GM21737 (cell line): ENCODE measurements at regions not wholly inside any gene's neighbourhood (a gene's known extent, or its start where the extent isn't known, plus 50 kb on each side); places are given as distances from the start of the nearest gene placed in this dataset.

Experiments used
- ATAC-seq: cut with Tn5 transposase; IDR thresholded peaks from one replicate; pipeline ENCODE4 v1.9.1; 2021; ENCODE audit warnings: mild to moderate bottlenecking, moderate library complexity; ENCODE audit not compliant: unreplicated experiment

- ATAC-seq: no peak
Measured at GRCh38 chr5:9863486-9863885, 233.3 kb upstream of the TAS2R1 start.

DNA sequence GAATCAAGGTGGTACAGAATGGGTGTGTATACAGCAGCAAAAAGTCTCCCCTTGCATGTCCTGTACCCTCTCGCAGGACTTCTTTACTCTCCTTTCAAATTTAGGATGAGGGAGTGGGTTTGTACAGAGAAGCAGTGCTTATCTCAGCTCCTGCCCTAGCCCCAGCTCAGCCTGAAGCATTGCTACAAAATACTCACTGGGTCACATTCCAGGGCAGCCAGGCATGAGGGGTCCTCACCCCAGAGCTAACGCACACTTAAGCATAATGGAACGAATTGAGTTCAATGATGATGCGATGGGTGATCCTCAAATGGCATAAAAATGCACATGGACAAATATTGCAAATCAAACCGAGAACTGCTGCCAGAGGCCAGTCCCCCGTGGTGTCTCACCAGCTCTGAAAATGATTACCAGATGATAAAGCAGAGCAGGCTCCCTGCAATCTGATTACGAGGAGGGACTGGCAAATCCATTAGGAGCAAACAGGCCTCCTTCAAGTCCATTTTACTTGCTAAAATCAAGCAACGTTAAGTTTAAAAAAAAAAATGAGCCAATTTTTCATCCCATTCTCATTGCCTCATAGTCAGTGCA lies 231.6 kb upstream of the TAS2R1 start:
- ATAC-seq: no peak

GRCh38 chr5:9859808-9860207 lies 229.7 kb upstream of the TAS2R1 start:
- ATAC-seq: no peak

GRCh38 chr5:9858043-9858442 lies 227.9 kb upstream of the TAS2R1 start:
- ATAC-seq: no peak

GRCh38 chr5:9853309-9853708 lies 223.2 kb upstream of the TAS2R1 start:
- no peak for ATAC-seq

DNA sequence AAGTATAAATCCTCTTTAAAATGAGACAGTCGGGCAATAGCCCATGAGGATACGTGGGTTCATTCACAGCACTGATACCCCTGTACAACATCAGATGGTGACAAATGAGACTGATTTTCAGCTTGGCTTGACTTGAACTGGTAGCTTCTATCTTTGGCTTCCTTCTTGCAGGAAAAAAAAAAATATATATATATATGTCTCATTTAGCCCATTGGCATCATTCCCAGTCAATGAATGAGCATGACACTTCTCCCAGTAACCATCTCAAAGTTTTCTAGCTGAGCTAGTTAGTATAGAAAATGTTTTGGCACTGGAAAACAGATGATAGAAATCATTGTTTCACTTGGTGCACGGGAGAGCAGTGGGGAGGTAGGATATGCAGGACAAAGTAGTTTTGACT lies 222.5 kb upstream of the TAS2R1 start:
- ATAC-seq: no peak

GRCh38 chr5:9851458-9851857 lies 221.3 kb upstream of the TAS2R1 start:
- ATAC-seq: no peak

DNA sequence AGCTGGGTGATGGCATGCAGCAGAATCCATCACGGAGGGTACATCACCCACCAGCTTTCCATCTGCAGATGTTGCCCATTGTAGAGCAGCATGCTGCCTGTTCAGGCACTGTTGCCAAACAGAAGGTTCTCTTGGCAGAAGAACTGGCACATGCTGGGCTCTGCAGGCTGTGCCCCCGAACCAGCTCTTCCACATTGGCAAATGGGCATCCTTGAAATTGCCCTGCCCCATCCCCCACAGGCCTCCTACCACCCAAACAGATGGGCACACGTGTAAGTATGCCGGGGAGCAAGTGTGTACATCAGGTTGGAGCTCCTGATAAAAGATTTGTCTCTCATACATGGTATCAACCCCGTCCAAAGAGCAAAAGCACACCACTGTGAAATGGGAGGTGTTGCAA lies 220.3 kb upstream of the TAS2R1 start:
- ATAC-seq: no peak

GRCh38 chr5:9847631-9848030 lies 217.5 kb upstream of the TAS2R1 start:
- no peak for ATAC-seq

GRCh38 chr5:9845185-9845584 lies 215.0 kb upstream of the TAS2R1 start:
- no peak for ATAC-seq

GRCh38 chr5:9841516-9842170 lies 211.5 kb upstream of the TAS2R1 start:
- no peak for ATAC-seq

GRCh38 chr5:9838916-9839315 lies 208.8 kb upstream of the TAS2R1 start:
- no peak for ATAC-seq

DNA sequence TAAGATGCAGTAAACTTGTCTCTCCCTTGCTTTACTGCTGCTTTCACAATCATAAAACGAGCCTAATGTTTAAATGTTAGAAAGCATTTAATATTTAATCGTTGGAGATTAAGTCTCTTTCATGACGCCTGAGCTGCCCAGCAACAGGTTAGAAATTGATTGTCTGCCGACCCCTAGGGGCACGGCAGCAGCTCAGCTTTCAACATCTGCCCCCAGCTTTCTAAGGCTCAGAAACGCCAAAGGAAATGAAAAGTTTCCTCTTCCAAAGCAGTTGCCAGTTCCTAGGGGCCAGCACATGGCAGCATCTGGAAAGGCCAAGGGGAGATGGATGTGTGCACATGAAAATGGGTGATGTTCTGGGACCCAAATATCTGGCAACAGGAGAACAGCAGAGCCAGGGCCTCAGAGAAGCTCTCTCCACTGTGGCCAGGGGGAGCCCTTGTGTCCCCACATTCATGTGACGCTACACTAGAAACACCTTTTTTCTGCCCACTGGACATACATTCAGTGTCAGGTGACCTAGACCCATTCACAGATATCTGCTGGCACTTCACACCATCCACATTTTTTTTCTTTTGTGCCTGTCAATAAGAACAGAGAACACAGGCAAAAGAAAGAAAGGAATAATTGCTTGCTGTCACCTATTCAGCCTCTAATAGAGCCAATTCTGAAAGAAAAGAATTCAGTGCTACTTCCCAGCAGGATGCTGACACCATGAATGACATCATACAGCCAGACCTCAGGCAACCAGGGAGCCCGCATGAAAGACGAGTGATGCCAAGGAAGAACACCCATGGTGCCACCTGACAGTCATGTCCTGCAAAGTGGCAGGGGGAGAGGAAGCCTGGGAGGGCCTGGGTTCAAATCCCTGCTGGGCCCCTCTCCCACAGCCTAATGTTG lies 205.0 kb upstream of the TAS2R1 start:
- no peak for ATAC-seq

DNA sequence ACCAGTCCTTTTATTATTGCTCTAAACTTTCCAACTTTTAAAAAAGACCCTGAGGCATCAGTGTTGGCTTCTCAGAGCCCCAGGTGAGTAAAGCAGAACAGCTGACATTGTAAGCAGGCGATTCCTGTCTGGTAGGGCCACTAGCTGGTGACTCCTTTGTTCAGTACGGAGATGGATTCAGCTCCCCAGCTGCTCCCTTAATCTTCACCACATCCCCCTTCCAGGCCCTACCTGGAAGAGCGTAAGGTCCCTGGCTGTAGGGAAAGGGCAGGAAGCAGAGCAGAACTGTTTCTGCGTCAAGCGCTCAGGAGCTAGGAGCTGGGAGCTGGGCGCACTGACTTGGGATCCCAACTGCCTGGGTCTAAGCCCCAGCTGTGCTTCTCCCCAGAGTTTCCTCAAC lies 203.7 kb upstream of the TAS2R1 start:
- no peak for ATAC-seq

GRCh38 chr5:9832921-9833320 lies 202.8 kb upstream of the TAS2R1 start:
- no peak for ATAC-seq

- ATAC-seq: no peak
Measured at GRCh38 chr5:9831823-9832222, 201.7 kb upstream of the TAS2R1 start.

DNA sequence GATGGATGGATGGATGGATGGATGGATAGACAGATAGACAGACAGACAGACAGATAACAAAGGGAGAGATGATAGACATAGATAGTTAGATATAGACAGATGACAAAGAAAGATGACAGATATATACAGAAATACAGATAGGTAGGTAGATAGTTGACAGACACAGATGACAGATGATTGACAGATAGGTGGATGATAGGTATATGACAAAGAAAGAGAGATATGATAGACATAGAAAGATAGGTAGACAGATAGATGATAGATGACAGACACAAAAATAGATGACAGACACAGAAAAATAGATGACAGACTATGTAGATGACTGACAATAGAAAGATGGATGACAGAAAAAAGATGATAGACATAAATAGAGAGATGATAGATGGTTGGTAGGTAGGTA lies 200.0 kb upstream of the TAS2R1 start:
- no peak for ATAC-seq

GRCh38 chr5:9829621-9830020 lies 199.5 kb upstream of the TAS2R1 start:
- ATAC-seq: no peak

DNA sequence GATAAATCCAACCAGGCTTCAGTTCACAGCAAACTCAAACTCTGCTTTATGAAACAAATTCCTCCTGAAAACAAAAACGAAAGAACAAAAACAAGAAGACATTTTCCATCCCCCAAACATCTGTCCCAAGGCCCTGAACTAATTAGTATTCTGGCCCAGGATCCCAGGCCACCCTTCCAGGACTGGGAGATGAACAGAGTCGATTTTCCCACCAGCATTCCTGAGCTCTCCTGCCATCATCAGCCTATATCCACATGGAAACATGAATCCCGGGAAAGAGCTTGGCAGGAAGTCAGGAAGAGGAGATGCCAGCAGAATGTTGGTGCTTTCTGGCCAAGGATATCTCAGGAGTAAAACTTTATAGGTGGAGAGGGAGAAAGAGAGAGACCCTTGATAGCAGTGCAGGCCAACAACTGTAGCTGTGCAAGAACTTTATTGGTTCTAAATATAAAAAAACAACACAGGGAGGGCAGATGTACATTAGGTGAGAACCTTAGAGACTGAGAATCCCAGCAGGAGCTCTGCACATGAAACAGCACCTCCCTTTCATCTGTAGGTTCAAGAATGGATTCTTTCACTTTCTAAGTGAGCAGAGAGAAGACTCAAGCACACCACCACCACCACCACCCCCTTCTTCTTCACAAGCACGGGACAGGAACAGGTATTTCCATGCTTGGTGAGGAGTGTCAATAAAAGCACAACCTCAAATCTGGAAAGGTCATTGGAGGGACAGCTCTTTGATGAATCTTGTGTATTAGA lies 190.7 kb upstream of the TAS2R1 start:
- no peak for ATAC-seq

GRCh38 chr5:9818340-9818845 lies 188.2 kb upstream of the TAS2R1 start:
- ATAC-seq: no peak

DNA sequence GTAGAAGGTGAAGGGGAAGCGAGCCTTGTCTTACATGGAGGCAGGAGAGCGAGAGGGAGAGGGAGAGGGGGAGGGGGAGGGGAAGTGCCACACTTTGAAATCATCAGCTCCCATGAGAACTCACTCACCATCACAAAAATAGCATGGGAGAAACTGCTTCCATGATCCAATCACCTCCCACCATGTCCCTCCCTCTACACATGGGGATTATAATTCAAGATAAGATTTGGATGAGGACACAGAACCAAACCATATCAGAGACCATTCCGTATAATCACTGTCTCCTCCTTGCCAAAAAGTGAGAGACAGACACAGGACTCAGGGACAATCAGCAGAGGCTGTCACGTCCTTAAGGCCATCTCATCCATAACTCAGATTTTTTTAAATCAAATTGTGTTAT lies 187.7 kb upstream of the TAS2R1 start:
- no peak for ATAC-seq
